ENCODE measurements at regions not wholly inside any gene's neighbourhood (a gene's known extent, or its start where the extent isn't known, plus 50 kb on each side); places are given as distances from the start of the nearest gene placed in this dataset.

- no peak for DNase-seq (ENCODE audit: extremely low spot score, unreplicated experiment)
- peaks cover 3% of the 10 kb centered on the region for H3K9me3 Mint-ChIP-seq (ENCODE audit: unreplicated experiment)
- H3K4me1 Mint-ChIP-seq (ENCODE audit: unreplicated experiment), result no peaks in the 10 kb centered on the region
- H3K27ac Mint-ChIP-seq (ENCODE audit: unreplicated experiment), result no peak overlapping the region
- TF ChIP-seq, protein P1, sequence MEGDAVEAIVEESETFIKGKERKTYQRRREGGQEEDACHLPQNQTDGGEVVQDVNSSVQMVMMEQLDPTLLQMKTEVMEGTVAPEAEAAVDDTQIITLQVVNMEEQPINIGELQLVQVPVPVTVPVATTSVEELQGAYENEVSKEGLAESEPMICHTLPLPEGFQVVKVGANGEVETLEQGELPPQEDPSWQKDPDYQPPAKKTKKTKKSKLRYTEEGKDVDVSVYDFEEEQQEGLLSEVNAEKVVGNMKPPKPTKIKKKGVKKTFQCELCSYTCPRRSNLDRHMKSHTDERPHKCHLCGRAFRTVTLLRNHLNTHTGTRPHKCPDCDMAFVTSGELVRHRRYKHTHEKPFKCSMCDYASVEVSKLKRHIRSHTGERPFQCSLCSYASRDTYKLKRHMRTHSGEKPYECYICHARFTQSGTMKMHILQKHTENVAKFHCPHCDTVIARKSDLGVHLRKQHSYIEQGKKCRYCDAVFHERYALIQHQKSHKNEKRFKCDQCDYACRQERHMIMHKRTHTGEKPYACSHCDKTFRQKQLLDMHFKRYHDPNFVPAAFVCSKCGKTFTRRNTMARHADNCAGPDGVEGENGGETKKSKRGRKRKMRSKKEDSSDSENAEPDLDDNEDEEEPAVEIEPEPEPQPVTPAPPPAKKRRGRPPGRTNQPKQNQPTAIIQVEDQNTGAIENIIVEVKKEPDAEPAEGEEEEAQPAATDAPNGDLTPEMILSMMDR (IDR thresholded peaks at IDR 0.05), result no peak
- H3K36me3 Mint-ChIP-seq (ENCODE audit: unreplicated experiment), result no peaks in the 10 kb centered on the region
- H3K27me3 Mint-ChIP-seq (ENCODE audit: unreplicated experiment), result no peaks in the 10 kb centered on the region
- no peak overlapping the region for H3K4me3 Mint-ChIP-seq (ENCODE audit: unreplicated experiment)
These were observed 172.7 kb downstream of the MYCN start for GRCh38 chr2:16112972-16113560.

DNA sequence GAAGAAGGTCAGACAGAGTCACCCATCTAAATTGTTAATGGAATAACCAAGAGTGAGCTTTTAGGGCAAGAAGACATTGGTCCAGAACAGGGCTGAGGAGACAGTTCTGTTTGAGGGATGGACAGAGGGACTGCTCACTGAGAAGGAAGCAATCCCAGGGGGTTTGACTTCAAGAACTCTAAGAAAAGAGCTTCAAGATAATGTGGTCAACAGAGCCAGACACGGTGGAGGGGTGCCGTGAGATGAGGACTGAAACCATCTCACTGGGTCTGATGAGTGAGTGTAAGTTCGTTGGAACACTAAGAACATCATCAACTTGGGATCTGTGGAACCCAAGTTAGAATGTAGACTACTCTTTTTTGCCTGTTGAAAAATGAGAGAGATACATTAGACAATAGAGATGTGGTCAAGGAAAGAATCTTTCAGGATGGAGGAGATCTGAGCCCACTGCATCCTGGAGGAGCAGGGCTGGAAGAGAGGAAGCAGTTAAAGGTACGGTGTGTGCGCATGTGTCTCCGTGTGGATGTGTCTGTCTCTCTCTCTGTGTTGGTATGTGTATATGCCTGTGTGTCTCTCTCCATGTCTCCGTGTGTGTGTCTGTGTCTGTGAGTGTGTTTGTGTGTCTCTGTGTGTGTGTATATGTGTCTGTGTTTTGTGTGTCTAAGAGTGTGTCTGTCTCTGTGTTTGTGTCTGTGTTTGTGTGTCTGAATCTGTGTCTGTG lies 172.1 kb downstream of the MYCN start:
- Mint-ChIP-seq H3K4me1 (ENCODE audit: unreplicated experiment) (no peaks in the 10 kb centered on the region), H3K9me3 (ENCODE audit: unreplicated experiment) (peaks cover 3% of the 10 kb centered on the region), H3K4me3 (ENCODE audit: unreplicated experiment) (no peak overlapping the region), H3K36me3 (ENCODE audit: unreplicated experiment) (no peaks in the 10 kb centered on the region), H3K27ac (ENCODE audit: unreplicated experiment) (no peak overlapping the region), H3K27me3 (ENCODE audit: unreplicated experiment) (no peaks in the 10 kb centered on the region)
- no peak for DNase-seq (ENCODE audit: extremely low spot score, unreplicated experiment)
- TF ChIP-seq, protein P1 (IDR thresholded peaks at IDR 0.05), result no peak

DNA sequence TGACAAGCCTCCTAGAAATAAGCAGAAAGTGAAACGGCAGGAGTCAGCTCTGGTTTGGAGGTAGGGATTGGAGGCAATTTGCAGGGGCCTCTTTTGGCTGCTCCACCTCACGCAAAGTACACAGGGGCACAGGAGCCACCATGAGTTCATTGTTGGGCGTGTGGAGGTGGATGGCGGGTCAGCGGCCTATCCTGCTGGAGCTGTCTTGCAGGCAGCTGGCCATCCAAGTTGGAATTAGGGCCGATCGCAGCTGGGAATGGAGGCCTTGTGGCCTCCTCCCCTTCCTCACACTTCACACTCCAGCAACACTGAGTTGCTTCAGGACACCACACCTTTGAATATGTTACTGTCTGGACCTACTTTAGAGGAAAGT lies 171.5 kb downstream of the MYCN start:
- Mint-ChIP-seq H3K27me3 (ENCODE audit: unreplicated experiment) (no peaks in the 10 kb centered on the region), H3K4me1 (ENCODE audit: unreplicated experiment) (no peaks in the 10 kb centered on the region), H3K27ac (ENCODE audit: unreplicated experiment) (no peak overlapping the region), H3K9me3 (ENCODE audit: unreplicated experiment) (peaks cover 3% of the 10 kb centered on the region), H3K36me3 (ENCODE audit: unreplicated experiment) (no peaks in the 10 kb centered on the region), H3K4me3 (ENCODE audit: unreplicated experiment) (no peak overlapping the region)
- TF ChIP-seq, protein P1 (IDR thresholded peaks at IDR 0.05), result no peak
- DNase-seq (ENCODE audit: extremely low spot score, unreplicated experiment), result no peak

DNA sequence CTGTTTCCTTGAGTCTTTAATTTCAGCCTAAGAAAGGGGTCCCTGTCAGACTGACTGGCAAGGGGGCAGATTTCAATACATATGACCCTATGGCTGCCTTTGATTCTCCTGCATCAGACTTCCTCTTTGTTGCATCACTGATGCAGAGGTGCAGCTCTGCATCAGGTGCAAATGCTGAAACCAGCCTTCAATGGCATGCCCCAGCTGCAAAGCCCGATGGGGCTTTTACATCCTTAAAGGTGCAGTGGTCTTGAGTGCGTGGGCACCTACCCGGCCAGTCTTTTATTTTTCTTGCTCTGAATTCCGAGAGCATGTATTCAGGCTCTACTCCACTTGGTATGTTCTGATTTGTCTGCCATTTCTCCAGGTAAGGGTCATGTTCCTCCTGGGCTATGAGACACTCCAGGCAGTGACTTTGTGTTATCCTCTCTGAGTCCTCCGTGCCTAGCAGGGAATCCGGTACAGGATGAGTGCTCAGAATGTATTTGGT lies 169.5 kb downstream of the MYCN start:
- Mint-ChIP-seq H3K27ac (ENCODE audit: unreplicated experiment) (no peak overlapping the region), H3K36me3 (ENCODE audit: unreplicated experiment) (no peaks in the 10 kb centered on the region), H3K9me3 (ENCODE audit: unreplicated experiment) (peaks cover 3% of the 10 kb centered on the region), H3K4me3 (ENCODE audit: unreplicated experiment) (no peak overlapping the region), H3K27me3 (ENCODE audit: unreplicated experiment) (no peaks in the 10 kb centered on the region), H3K4me1 (ENCODE audit: unreplicated experiment) (no peaks in the 10 kb centered on the region)
- no peak for DNase-seq (ENCODE audit: extremely low spot score, unreplicated experiment)
- TF ChIP-seq, protein P1 (IDR thresholded peaks at IDR 0.05), result no peak

- DNase-seq (ENCODE audit: extremely low spot score, unreplicated experiment), result no peak
- Mint-ChIP-seq H3K36me3 (ENCODE audit: unreplicated experiment) (no peaks in the 10 kb centered on the region), H3K4me3 (ENCODE audit: unreplicated experiment) (no peak overlapping the region), H3K4me1 (ENCODE audit: unreplicated experiment) (no peaks in the 10 kb centered on the region), H3K27me3 (ENCODE audit: unreplicated experiment) (no peaks in the 10 kb centered on the region), H3K27ac (ENCODE audit: unreplicated experiment) (no peak overlapping the region), H3K9me3 (ENCODE audit: unreplicated experiment) (peaks cover 3% of the 10 kb centered on the region)
- TF ChIP-seq, protein P1 (IDR thresholded peaks at IDR 0.05), result no peak
These were observed 169.0 kb downstream of the MYCN start for GRCh38 chr2:16109368-16109820.

All from osteocyte (in vitro differentiated cells).